GM21576 (cell line): ENCODE measurements at regions not wholly inside any gene's neighbourhood (a gene's known extent, or its start where the extent isn't known, plus 50 kb on each side); places are given as distances from the start of the nearest gene placed in this dataset.

ENCODE experiments used
- ATAC-seq: cut with Tn5 transposase; IDR thresholded peaks from one replicate; pipeline ENCODE4 v1.9.1; 2021; ENCODE audit warnings: mild to moderate bottlenecking, moderate library complexity; ENCODE audit not compliant: unreplicated experiment

GRCh38 chr14:54172562-54172961 is 215.9 kb upstream of the BMP4 start:
- ATAC-seq, result no peak

- ATAC-seq, result no peak
Measured at GRCh38 chr14:54173802-54174201, 217.2 kb upstream of the BMP4 start.

- no peak for ATAC-seq
Measured at GRCh38 chr14:54174457-54174856, 217.8 kb upstream of the BMP4 start.

- ATAC-seq, result no peak
Measured at GRCh38 chr14:54175298-54175942, 218.8 kb upstream of the BMP4 start.

GRCh38 chr14:54177019-54177418 is 219.8 kb upstream of the CDKN3 start:
- no peak for ATAC-seq

GRCh38 chr14:54177641-54178621 is 218.9 kb upstream of the CDKN3 start:
- ATAC-seq, result no peak

GRCh38 chr14:54182419-54183045 is 214.3 kb upstream of the CDKN3 start:
- ATAC-seq, result no peak

GRCh38 chr14:54186821-54187763 is 209.7 kb upstream of the CDKN3 start:
- no peak for ATAC-seq

- no peak for ATAC-seq
Measured at GRCh38 chr14:54188064-54188666, 208.6 kb upstream of the CDKN3 start.

- no peak for ATAC-seq
Measured at GRCh38 chr14:54189333-54189732, 207.5 kb upstream of the CDKN3 start.

GRCh38 chr14:54189748-54190354 is 207.0 kb upstream of the CDKN3 start:
- no peak for ATAC-seq

GRCh38 chr14:54191846-54192245 is 205.0 kb upstream of the CDKN3 start:
- no peak for ATAC-seq

GRCh38 chr14:54192610-54193009 is 204.2 kb upstream of the CDKN3 start:
- no peak for ATAC-seq

- no peak for ATAC-seq
Measured at GRCh38 chr14:54193871-54194270, 202.9 kb upstream of the CDKN3 start.

GRCh38 chr14:54194501-54194900 is 202.3 kb upstream of the CDKN3 start:
- no peak for ATAC-seq

GRCh38 chr14:54197369-54197768 is 199.4 kb upstream of the CDKN3 start:
- no peak for ATAC-seq

GRCh38 chr14:54200726-54201125 is 196.1 kb upstream of the CDKN3 start:
- ATAC-seq, result no peak

- ATAC-seq, result no peak
Measured at GRCh38 chr14:54202288-54202687, 194.5 kb upstream of the CDKN3 start.

- ATAC-seq, result no peak
Measured at GRCh38 chr14:54206516-54206915, 190.3 kb upstream of the CDKN3 start.

- ATAC-seq, result no peak
Measured at GRCh38 chr14:54207075-54207474, 189.7 kb upstream of the CDKN3 start.
